Right forelimb (tissue), 1 donor: ENCODE measurements at regions not wholly inside any gene's neighbourhood (a gene's known extent, or its start where the extent isn't known, plus 50 kb on each side); places are given as distances from the start of the nearest gene placed in this dataset.
A peak's percentile ranks its signal among the peaks of the same experiment; 100 is the strongest.

ENCODE experiments used
- DNase-seq: peaks from one replicate; pipeline ENCODE4 v3.0.0-alpha.2; 2018

- no peak for DNase-seq
Measured at GRCh38 chr15:38894243-38894948, 329.8 kb upstream of the RASGRP1 start.

- no peak for DNase-seq
Measured at GRCh38 chr15:38895326-38896255, 331.0 kb upstream of the RASGRP1 start.

- no peak for DNase-seq
Measured at GRCh38 chr15:38896647-38897046, 332.0 kb upstream of the RASGRP1 start.

GRCh38 chr15:38897551-38897950, 332.9 kb upstream of the RASGRP1 start:
- no peak for DNase-seq

- no peak for DNase-seq
Measured at GRCh38 chr15:38898236-38898635, 333.6 kb upstream of the RASGRP1 start.

- no peak for DNase-seq
Measured at GRCh38 chr15:38899300-38899699, 334.7 kb upstream of the RASGRP1 start.

- no peak for DNase-seq
Measured at GRCh38 chr15:38904298-38904697, 339.7 kb upstream of the RASGRP1 start.

- DNase-seq = no peak
Measured at GRCh38 chr15:38905632-38906031, 341.0 kb upstream of the RASGRP1 start.

- no peak for DNase-seq
Measured at GRCh38 chr15:38920966-38921365, 356.4 kb upstream of the RASGRP1 start.

GRCh38 chr15:38921471-38921870, 356.9 kb upstream of the RASGRP1 start:
- DNase-seq = no peak

- DNase-seq = no peak
Measured at GRCh38 chr15:38928431-38928830, 363.8 kb upstream of the RASGRP1 start.

- no peak for DNase-seq
Measured at GRCh38 chr15:38930851-38931572, 366.4 kb upstream of the RASGRP1 start.

GRCh38 chr15:38941399-38941953, 376.9 kb upstream of the RASGRP1 start:
- peak; percentile 50 for DNase-seq

GRCh38 chr15:38944536-38944935, 379.9 kb upstream of the RASGRP1 start:
- DNase-seq = no peak

- no peak for DNase-seq
Measured at GRCh38 chr15:38945551-38946298, 381.1 kb upstream of the RASGRP1 start.

GRCh38 chr15:38954090-38954489, 389.5 kb upstream of the RASGRP1 start:
- DNase-seq = no peak

GRCh38 chr15:38961456-38961855, 396.8 kb upstream of the RASGRP1 start:
- no peak for DNase-seq

- DNase-seq = no peak
Measured at GRCh38 chr15:38961931-38962330, 397.3 kb upstream of the RASGRP1 start.

GRCh38 chr15:38972831-38973230, 408.2 kb upstream of the RASGRP1 start:
- no peak for DNase-seq

GRCh38 chr15:38975282-38975990, 410.8 kb upstream of the RASGRP1 start:
- DNase-seq = no peak

GRCh38 chr15:38991126-38991525, 426.5 kb upstream of the RASGRP1 start:
- DNase-seq = no peak

GRCh38 chr15:38991701-38992100, 427.1 kb upstream of the RASGRP1 start:
- DNase-seq = no peak
